ENCODE measurements at regions not wholly inside any gene's neighbourhood (a gene's known extent, or its start where the extent isn't known, plus 50 kb on each side); places are given as distances from the start of the nearest gene placed in this dataset.

GRCh38 chr13:47000165-47000564 lies 103.3 kb upstream of the HTR2A start:
- TF ChIP-seq EZH2 (IDR thresholded peaks at IDR 0.05; ENCODE audit: insufficient read depth, poor library complexity, severe bottlenecking) = no peak
- TF ChIP-seq EZH2phosphoT487 (IDR thresholded peaks at IDR 0.05; ENCODE audit: insufficient read depth, low read depth) = no peak
